ENCODE measurements at regions not wholly inside any gene's neighbourhood (a gene's known extent, or its start where the extent isn't known, plus 50 kb on each side); places are given as distances from the start of the nearest gene placed in this dataset.

- TF ChIP-seq ZNF132 (tag by site-specific recombination; IDR thresholded peaks at IDR 0.05; ENCODE audit: borderline replicate concordance) (no peak), ZFHX2 (tag by site-specific recombination; conservative IDR thresholded peaks at IDR 0.05) (no peak), CTCF (tag by site-specific recombination; IDR thresholded peaks at IDR 0.05) (no peak), ZNF530 (tag by site-specific recombination; IDR thresholded peaks at IDR 0.05; ENCODE audit: low read depth) (no peak), ZNF292 (tag by site-specific recombination; IDR thresholded peaks at IDR 0.05; ENCODE audit: borderline replicate concordance, low read depth) (no peak)
Observed at GRCh38 chr19:28701491-28701890, 511.5 kb downstream of the UQCRFS1 start.
